HL-60 (cell line): ENCODE measurements at regions not wholly inside any gene's neighbourhood (a gene's known extent, or its start where the extent isn't known, plus 50 kb on each side); places are given as distances from the start of the nearest gene placed in this dataset.
"Not testable (repeated sequence)": the region's sequence is repeated elsewhere in the genome, so short reads cannot be mapped to it uniquely, and the experiment has no call there.

Experiments used
- DNase-seq, 2 experiments: peaks; one replicate each; pipeline ENCODE4 v3.0.0-alpha.2; 2010 to 2020; ENCODE audit warnings: low read depth in 1 of 2, low spot score in 1 of 2
- H3K27ac ChIP-seq: fragments of 250-450 bp; sonication (Bioruptor Pico); replicated peaks from 2 replicates; pipeline ENCODE4 v1.5.1; 2020; ENCODE audit warnings: mild to moderate bottlenecking, moderate library complexity
- H3K27me3 ChIP-seq: fragments of 250-450 bp; sonication (Bioruptor Pico); 2 replicates; pipeline ENCODE4 v1.5.1; 2021; ENCODE audit warnings: mild to moderate bottlenecking, moderate library complexity; ENCODE audit not compliant: insufficient read depth, poor library complexity, severe bottlenecking
- H3K4me3 ChIP-seq: replicated peaks from 2 replicates; pipeline ENCODE4 v1.5.1; 2011; ENCODE audit warnings: mild to moderate bottlenecking, control low read depth, low read length; ENCODE audit not compliant: insufficient read depth
- CTCF ChIP-seq: IDR thresholded peaks from one replicate; pipeline ENCODE4 v1.5.1; 2011; ENCODE audit warnings: low read length, control low read depth, inconsistent platforms; ENCODE audit not compliant: insufficient read depth
- GABPA ChIP-seq: IDR thresholded peaks from 2 replicates; pipeline ENCODE4 v1.6.1; 2012; ENCODE audit warnings: low read depth
- POLR2AphosphoS5 ChIP-seq: IDR thresholded peaks from 2 replicates; pipeline ENCODE4 v1.6.1; 2012; ENCODE audit warnings: low read depth
- REST ChIP-seq: IDR thresholded peaks from 2 replicates; pipeline ENCODE4 v1.6.1; 2012; ENCODE audit warnings: low read depth; ENCODE audit not compliant: insufficient replicate concordance
- SPI1 ChIP-seq: IDR thresholded peaks from 2 replicates; pipeline ENCODE4 v1.6.1; 2012; ENCODE audit warnings: low read depth, mild to moderate bottlenecking, borderline replicate concordance

GRCh38 chr3:178206521-178206920 lies 329.7 kb upstream of the KCNMB2 start:
- no peak for TF ChIP-seq REST
- Histone ChIP-seq H3K27me3 (no peaks in the 10 kb centered on the region), H3K27ac (no peak overlapping the region), H3K4me3 (no peak overlapping the region)
- DNase-seq: no peak

GRCh38 chr3:178207161-178207560 lies 329.1 kb upstream of the KCNMB2 start:
- H3K27ac ChIP-seq, DNase-seq, H3K27me3 ChIP-seq, H3K4me3 ChIP-seq: not testable (repeated sequence)

- DNase-seq: not testable (repeated sequence)
These were observed 328.6 kb upstream of the KCNMB2 start for GRCh38 chr3:178207627-178208026.

DNA sequence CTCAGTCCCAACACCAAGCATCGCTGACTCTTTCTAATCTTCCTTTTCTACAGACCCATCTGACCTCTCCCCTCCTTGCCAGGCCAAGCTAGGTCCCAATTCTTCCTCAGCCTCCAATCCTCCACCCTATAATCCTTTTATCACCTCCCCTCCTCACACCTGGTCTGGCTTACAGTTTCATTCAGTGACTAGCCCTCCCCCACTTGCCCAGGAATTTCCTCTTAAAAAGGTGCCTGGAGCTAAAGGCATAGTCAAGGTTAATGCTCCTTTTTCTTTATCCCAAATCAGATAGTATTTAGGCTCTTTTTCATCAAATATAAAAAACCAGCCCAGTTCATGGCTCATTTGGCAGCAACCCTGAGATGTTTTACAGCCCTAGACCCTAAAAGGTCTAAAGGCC lies 327.1 kb upstream of the KCNMB2 start:
- not testable (repeated sequence) for H3K27ac ChIP-seq, DNase-seq, H3K27me3 ChIP-seq, H3K4me3 ChIP-seq

More at GRCh38 chr3:178207627-178208026, 328.6 kb upstream of the KCNMB2 start:
- not testable (repeated sequence) for H3K27me3 ChIP-seq, H3K4me3 ChIP-seq, H3K27ac ChIP-seq

GRCh38 chr3:178209618-178210017 lies 326.6 kb upstream of the KCNMB2 start:
- not testable (repeated sequence) for DNase-seq, H3K4me3 ChIP-seq, H3K27me3 ChIP-seq, H3K27ac ChIP-seq

DNA sequence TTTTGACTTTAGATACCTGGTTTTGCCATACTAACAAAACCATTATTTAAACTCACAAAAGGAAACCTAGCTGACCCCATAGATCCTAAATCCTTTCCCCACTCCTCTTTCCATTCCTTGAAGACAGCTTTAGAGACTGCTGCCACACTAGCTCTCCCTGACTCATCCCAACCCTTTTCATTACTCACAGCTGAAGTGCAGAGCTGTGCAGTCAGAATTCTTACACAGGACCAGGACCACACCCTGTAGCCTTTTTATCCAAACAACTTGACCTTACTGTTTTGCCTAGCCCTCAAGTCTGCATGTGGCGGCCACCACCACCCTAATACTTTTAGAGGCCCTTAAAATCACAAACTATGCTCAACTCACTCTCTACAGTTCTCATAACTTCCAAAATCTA lies 325.1 kb upstream of the KCNMB2 start:
- not testable (repeated sequence) for H3K27me3 ChIP-seq, H3K27ac ChIP-seq, H3K4me3 ChIP-seq, DNase-seq

DNA sequence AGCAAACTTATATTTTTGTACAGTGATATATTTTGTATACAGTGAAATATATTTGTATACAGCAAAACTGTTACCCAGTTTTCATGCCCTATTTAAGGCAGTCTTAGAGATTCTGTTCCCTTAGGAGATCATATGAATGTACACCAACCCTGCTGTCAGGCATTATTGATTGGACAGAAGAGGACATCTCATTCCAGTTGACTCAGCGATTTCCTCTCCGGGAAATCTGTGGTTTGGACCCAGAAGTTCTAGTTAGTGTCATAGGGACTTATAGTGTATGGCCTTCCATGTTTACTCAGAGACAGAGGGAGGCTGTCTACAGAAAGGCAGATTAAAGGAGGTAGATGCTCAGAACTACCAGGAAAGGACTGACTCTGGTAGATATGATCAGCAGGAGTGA lies 318.8 kb upstream of the KCNMB2 start:
- no peak for DNase-seq
- TF ChIP-seq REST: no peak
- no peak for TF ChIP-seq POLR2AphosphoS5
- no peak for TF ChIP-seq SPI1
- no peak for TF ChIP-seq CTCF
- TF ChIP-seq GABPA: no peak
- H3K27ac ChIP-seq: no peak overlapping the region
- no peak overlapping the region for H3K4me3 ChIP-seq
- no peaks in the 10 kb centered on the region for H3K27me3 ChIP-seq
